Colonic mucosa (tissue), 4 donors: ENCODE measurements at regions not wholly inside any gene's neighbourhood (a gene's known extent, or its start where the extent isn't known, plus 50 kb on each side); places are given as distances from the start of the nearest gene placed in this dataset.

Experiments used
- DNase-seq: peaks from one replicate; pipeline ENCODE4 v3.0.0-alpha.2; 2020
- H3K27ac ChIP-seq: fragments of 200-600 bp; one replicate; pipeline ENCODE4 v1.8.0; 2021
- H3K27me3 ChIP-seq: fragments of 200-600 bp; one replicate; pipeline ENCODE4 v1.8.0; 2021
- H3K36me3 ChIP-seq: fragments of 200-600 bp; one replicate; pipeline ENCODE4 v1.8.0; 2021
- H3K4me1 ChIP-seq: fragments of 200-600 bp; one replicate; pipeline ENCODE4 v1.8.0; 2021; ENCODE audit warnings: mild to moderate bottlenecking
- H3K4me3 ChIP-seq: fragments of 200-600 bp; one replicate; pipeline ENCODE4 v1.8.0; 2021
- H3K9ac ChIP-seq, 2 donors: one replicate each; pipeline ENCODE4 v1.7.0; 2013; ENCODE audit warnings: control low read depth in 2 of 2, low read depth in 2 of 2, low read length in 2 of 2
- H3K9me3 ChIP-seq: fragments of 200-600 bp; one replicate; pipeline ENCODE4 v1.8.0; 2021
- intact Hi-C: fragments of 100-400 bp; cut with DNase I; formaldehyde crosslinking; loops from one replicate; pipeline ENCODE4 v1.14.1; 2022
- TF ChIP-seq, protein P1 (sequence below): fragments of 200-600 bp; IDR thresholded peaks from one replicate; pipeline ENCODE4 v1.8.0; 2022; ENCODE audit warnings: antibody characterized with exemption, mild to moderate bottlenecking
- donor health status: healthy.
- donor health status: DM: no; HTN: no; CAD: no.
- donor health status: DM: no; HTN: no; CAD: no.

DNA sequence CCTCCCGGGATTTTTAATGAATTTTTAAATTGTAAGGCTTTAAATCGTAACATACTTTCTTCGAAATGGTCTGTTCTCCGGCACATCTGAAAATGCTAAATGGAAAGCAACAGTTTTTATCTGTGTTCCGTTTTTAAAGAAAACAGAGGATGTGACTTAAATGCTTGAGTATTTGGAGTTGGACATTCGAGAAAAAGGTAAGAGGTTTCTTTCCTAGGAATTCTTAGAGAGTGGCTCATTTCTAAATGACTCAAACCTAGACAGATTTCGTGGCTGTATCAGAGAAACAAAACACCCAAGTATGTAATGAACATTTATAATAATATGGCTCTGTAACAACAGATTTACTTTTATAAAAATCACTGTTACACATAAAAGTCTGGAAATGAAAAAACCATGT, 177.6 kb upstream of the CCDC68 start:
- TF ChIP-seq, protein P1, sequence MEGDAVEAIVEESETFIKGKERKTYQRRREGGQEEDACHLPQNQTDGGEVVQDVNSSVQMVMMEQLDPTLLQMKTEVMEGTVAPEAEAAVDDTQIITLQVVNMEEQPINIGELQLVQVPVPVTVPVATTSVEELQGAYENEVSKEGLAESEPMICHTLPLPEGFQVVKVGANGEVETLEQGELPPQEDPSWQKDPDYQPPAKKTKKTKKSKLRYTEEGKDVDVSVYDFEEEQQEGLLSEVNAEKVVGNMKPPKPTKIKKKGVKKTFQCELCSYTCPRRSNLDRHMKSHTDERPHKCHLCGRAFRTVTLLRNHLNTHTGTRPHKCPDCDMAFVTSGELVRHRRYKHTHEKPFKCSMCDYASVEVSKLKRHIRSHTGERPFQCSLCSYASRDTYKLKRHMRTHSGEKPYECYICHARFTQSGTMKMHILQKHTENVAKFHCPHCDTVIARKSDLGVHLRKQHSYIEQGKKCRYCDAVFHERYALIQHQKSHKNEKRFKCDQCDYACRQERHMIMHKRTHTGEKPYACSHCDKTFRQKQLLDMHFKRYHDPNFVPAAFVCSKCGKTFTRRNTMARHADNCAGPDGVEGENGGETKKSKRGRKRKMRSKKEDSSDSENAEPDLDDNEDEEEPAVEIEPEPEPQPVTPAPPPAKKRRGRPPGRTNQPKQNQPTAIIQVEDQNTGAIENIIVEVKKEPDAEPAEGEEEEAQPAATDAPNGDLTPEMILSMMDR: no peak
- no peak overlapping the region for H3K4me3 ChIP-seq
- intact Hi-C loops: no loop called here
- H3K9me3 ChIP-seq: no peaks in the 10 kb centered on the region
- no peaks in the 10 kb centered on the region for H3K4me1 ChIP-seq
- H3K27me3 ChIP-seq: no peaks in the 10 kb centered on the region
- H3K36me3 ChIP-seq: no peaks in the 10 kb centered on the region
- DNase-seq: no peak
- no peak overlapping the region for H3K9ac ChIP-seq
- no peak overlapping the region for H3K27ac ChIP-seq

DNA sequence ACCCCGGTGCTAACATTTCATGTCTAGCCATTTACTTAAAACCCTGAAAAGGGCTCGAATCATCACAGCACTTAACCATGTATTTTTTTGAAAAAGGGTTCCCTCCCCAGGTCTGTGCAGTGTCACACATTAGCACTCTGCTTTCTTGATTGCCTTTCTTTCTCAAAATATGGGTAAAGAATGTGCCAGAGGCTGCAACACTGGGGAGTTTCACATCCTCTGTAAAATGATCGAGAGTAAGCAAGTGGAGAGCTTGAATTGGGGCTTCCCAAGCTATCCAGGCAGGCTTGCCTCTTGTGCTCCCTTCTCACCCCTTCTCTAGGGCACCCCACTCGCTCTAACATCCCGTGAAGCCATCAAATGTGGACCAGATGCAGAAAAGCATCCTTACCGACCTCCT, 177.0 kb upstream of the CCDC68 start:
- Histone ChIP-seq H3K4me1 (no peaks in the 10 kb centered on the region), H3K27me3 (no peaks in the 10 kb centered on the region), H3K9me3 (no peaks in the 10 kb centered on the region), H3K27ac (no peak overlapping the region), H3K36me3 (no peaks in the 10 kb centered on the region), H3K9ac (no peak overlapping the region), H3K4me3 (no peak overlapping the region)
- TF ChIP-seq, protein P1: no peak
- intact Hi-C loops: no loop called here
- no peak for DNase-seq

DNA sequence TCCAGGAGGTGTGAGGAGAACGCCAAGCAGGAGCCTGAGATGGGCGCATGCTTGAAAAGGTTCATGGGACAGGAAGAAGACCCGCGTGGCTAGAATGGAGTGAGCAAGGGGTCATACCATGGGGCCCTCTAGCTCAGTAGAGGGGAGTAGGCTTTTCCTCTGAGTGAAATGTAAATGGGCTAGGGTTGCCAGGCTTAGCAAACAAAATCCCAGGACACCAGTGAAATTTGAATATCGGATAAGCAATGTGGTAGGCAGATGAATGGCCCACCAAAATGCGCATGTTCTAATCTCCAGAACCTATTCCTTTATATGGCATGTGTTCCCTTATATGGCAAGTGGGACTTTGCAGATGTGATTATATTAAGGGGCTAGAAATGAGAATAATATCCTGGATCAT, 174.1 kb upstream of the CCDC68 start:
- H3K36me3 ChIP-seq: no peaks in the 10 kb centered on the region
- H3K27me3 ChIP-seq: no peaks in the 10 kb centered on the region
- H3K4me3 ChIP-seq: no peak overlapping the region
- no peaks in the 10 kb centered on the region for H3K9me3 ChIP-seq
- no peak overlapping the region for H3K27ac ChIP-seq
- DNase-seq: no peak
- TF ChIP-seq, protein P1: no peak
- no peaks in the 10 kb centered on the region for H3K4me1 ChIP-seq
- intact Hi-C loops: no loop called here
- H3K9ac ChIP-seq: no peak overlapping the region

DNA sequence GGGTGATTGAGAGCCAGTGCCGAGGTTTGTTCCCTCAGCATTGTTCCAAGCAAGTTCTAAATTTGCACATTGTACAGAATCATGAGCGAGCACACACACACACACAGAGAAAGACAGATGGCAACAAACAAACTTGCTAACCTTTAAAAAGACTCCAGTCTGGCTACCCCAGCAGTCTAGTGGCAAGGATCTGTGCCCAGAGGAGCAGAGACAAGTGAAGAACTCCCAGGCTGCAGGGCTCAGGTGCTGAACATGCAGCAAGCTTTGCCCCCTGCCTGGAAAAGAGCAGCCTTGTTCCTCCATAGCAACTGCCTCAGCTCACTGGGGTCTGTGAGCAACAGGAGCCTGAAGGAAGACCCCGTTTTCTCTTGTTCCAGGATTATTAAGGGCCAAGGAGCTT, 169.2 kb upstream of the CCDC68 start:
- TF ChIP-seq, protein P1: no peak
- H3K4me1 ChIP-seq: no peaks in the 10 kb centered on the region
- intact Hi-C loops: no loop called here
- no peaks in the 10 kb centered on the region for H3K27me3 ChIP-seq
- no peak for DNase-seq
- no peaks in the 10 kb centered on the region for H3K36me3 ChIP-seq
- no peak overlapping the region for H3K27ac ChIP-seq
- no peak overlapping the region for H3K4me3 ChIP-seq
- H3K9ac ChIP-seq: no peak overlapping the region
- no peaks in the 10 kb centered on the region for H3K9me3 ChIP-seq

DNA sequence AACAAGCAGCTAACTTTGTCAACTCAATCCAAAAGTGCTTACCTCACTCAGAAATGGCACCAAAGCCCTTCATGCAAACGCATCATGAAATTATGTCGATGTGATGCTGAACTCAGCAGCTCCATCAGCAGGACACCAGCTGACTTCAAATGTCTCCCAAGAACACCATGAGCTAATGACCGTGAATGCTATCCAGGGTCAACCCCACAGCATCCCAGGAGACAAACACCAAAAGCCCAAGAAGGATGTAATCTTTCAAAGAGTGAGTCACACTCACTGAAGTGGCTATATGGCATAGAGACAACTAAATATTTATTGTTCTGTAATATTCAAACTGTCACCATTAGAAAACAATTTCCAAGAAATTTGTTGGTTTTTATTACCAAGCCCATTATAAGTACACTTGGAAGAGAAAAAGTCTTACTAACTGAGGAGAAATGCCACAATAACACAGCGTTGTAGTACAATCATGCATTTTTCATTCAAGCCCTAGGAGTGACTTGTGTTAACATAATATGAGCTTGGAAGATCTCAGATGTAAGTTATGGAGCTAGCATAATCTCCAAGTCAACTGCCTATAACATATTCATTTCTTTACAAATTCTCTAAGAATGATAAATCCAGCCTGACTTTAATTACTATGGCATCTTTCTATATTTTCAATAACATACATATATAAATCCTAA, 165.0 kb upstream of the CCDC68 start:
- H3K27ac ChIP-seq: no peak overlapping the region
- intact Hi-C loops: no loop called here
- no peak for DNase-seq

More for the DNA sequence above, 165.0 kb upstream of the CCDC68 start:
- Histone ChIP-seq H3K27me3 (no peaks in the 10 kb centered on the region), H3K36me3 (no peaks in the 10 kb centered on the region), H3K4me3 (no peak overlapping the region), H3K9ac (no peak overlapping the region), H3K4me1 (no peaks in the 10 kb centered on the region), H3K9me3 (no peaks in the 10 kb centered on the region)
- TF ChIP-seq, protein P1: no peak
